ENCODE measurements at regions not wholly inside any gene's neighbourhood (a gene's known extent, or its start where the extent isn't known, plus 50 kb on each side); places are given as distances from the start of the nearest gene placed in this dataset.

DNA sequence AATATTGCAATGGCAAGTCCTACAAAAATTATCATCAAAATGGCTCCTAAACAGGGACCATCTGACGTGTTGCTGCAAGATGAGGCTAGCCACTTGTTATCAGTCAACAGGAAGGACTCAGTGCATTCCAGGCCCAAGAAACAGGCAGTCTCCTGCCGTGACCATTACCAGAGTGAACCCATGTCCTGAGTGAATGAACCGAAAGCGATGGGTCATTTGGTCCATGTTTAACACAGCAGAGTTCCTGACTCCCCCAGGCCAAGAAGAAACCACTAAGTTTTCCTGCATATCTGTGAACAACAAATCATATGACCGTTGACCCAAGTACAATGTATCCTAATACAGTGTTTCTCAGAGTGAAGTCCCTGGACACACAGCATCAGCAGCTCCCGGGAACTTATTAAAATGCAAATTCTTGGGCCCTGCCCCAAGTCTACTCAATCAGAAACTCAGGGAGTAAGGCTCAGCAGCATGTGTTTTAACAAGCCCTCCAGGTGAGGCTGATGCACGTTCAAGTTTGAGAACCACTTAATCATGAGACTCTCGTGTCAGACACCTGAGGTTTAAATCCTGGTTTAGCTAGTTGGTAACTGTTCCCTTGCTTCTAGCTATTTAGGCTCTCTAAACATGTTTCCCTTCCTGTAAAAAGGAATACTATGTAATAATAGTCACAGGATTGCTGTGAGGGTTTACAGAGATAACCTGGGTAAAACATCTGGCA lies 429.4 kb upstream of the MAF start:
- no TSS peak for BruUV-seq (replicated peaks)
- no peaks in the 10 kb centered on the region for H3K9me3 ChIP-seq (replicated peaks; ENCODE audit: control insufficient read depth, insufficient read depth, low read length)
- FAIRE-seq = no peak
- no peak overlapping the region for H2AFZ ChIP-seq (ENCODE audit: low read depth, low read length)
- H3K9me1 ChIP-seq (replicated peaks; ENCODE audit: control insufficient read depth, extremely low read depth, insufficient read depth, low read length) = no peaks in the 10 kb centered on the region
- H3K9ac ChIP-seq (replicated peaks; ENCODE audit: extremely low read depth, insufficient read depth, low read length) = no peak overlapping the region
- ChIA-PET CTCF (no interaction called here), POLR2A (no interaction called here)
- H3K79me2 ChIP-seq (ENCODE audit: control insufficient read depth, insufficient read depth, low read length) = no peaks in the 10 kb centered on the region
- no peak for DNase-seq (ENCODE audit: low read depth, low spot score)
- H3K4me2 ChIP-seq (ENCODE audit: insufficient read depth, low read length) = no peak overlapping the region
- H4K20me1 ChIP-seq (replicated peaks; ENCODE audit: control insufficient read depth, extremely low read depth, insufficient read depth, low read length) = no peaks in the 10 kb centered on the region
- no peaks in the 10 kb centered on the region for H3K27me3 ChIP-seq (ENCODE audit: control insufficient read depth in 2 of 2, insufficient read depth in 2 of 2, low read length in 2 of 2)
- H3K27ac ChIP-seq (ENCODE audit: insufficient read depth, low read depth, low read length) = no peak overlapping the region
- intact Hi-C loops (cut with micrococcal nuclease) (no loop called here), dilution Hi-C loops (cut with MboI; ENCODE audit: extremely low pct_ligation_motif_present, low sequenced_read_pairs) (no loop called here)
- H3K36me3 ChIP-seq (ENCODE audit: control insufficient read depth in 2 of 2, extremely low read depth in 1 of 2, insufficient read depth in 2 of 2, low read length in 2 of 2) = no peaks in the 10 kb centered on the region
- TF ChIP-seq, protein P1, sequence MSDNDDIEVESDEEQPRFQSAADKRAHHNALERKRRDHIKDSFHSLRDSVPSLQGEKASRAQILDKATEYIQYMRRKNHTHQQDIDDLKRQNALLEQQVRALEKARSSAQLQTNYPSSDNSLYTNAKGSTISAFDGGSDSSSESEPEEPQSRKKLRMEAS (IDR thresholded peaks at IDR 0.05; ENCODE audit: insufficient read depth, insufficient read length) = no peak
- no peak for TF ChIP-seq FOS (IDR thresholded peaks at IDR 0.05; ENCODE audit: borderline replicate concordance, insufficient read depth, low read length)
- TF ChIP-seq, protein P2, sequence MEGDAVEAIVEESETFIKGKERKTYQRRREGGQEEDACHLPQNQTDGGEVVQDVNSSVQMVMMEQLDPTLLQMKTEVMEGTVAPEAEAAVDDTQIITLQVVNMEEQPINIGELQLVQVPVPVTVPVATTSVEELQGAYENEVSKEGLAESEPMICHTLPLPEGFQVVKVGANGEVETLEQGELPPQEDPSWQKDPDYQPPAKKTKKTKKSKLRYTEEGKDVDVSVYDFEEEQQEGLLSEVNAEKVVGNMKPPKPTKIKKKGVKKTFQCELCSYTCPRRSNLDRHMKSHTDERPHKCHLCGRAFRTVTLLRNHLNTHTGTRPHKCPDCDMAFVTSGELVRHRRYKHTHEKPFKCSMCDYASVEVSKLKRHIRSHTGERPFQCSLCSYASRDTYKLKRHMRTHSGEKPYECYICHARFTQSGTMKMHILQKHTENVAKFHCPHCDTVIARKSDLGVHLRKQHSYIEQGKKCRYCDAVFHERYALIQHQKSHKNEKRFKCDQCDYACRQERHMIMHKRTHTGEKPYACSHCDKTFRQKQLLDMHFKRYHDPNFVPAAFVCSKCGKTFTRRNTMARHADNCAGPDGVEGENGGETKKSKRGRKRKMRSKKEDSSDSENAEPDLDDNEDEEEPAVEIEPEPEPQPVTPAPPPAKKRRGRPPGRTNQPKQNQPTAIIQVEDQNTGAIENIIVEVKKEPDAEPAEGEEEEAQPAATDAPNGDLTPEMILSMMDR (IDR thresholded peaks at IDR 0.05; ENCODE audit: extremely low read depth in 1 of 2, insufficient read depth in 1 of 2, low read depth in 1 of 2, low read length in 2 of 2) = no peak
- no peak for TF ChIP-seq MYC (IDR thresholded peaks at IDR 0.05; ENCODE audit: low read depth, low read length)
- no peak for TF ChIP-seq JUN (IDR thresholded peaks at IDR 0.05; ENCODE audit: borderline replicate concordance, insufficient read depth, insufficient read length, low read depth)
- no peak for TF ChIP-seq GATA2 (IDR thresholded peaks at IDR 0.05; ENCODE audit: insufficient read depth, insufficient read length, low read depth, low read length)
- peaks cover 13% of the 10 kb centered on the region for H3K4me1 ChIP-seq (ENCODE audit: control insufficient read depth, extremely low read depth, insufficient read depth, low read length)
- no peak overlapping the region for H3K4me3 ChIP-seq (replicated peaks in 1 of 3; ENCODE audit: insufficient read depth in 1 of 3, low read depth in 1 of 3, low read length in 3 of 3)

Data from endothelial cell of umbilical vein (primary cell).